CD1c-positive myeloid dendritic cell (primary cell): ENCODE measurements at regions not wholly inside any gene's neighbourhood (a gene's known extent, or its start where the extent isn't known, plus 50 kb on each side); places are given as distances from the start of the nearest gene placed in this dataset.
A peak's percentile ranks its signal among the peaks of the same experiment; 100 is the strongest.
"Not testable (repeated sequence)": the region's sequence is repeated elsewhere in the genome, so short reads cannot be mapped to it uniquely, and the experiment has no call there.

Experiments
- DNase-seq: peaks from one replicate; pipeline ENCODE4 v3.0.0-alpha.2; 2016; ENCODE audit errors: extremely low spot score

- DNase-seq, result no peak
Observed at GRCh38 chr16:25434064-25434463, 176.4 kb upstream of the ZKSCAN2 start.

GRCh38 chr16:25433388-25433787 lies 175.7 kb upstream of the ZKSCAN2 start:
- no peak for DNase-seq

GRCh38 chr16:25431472-25431871 lies 173.8 kb upstream of the ZKSCAN2 start:
- no peak for DNase-seq

- no peak for DNase-seq
Observed at GRCh38 chr16:25426829-25427228, 169.2 kb upstream of the ZKSCAN2 start.

- no peak for DNase-seq
Observed at GRCh38 chr16:25419681-25420080, 162.0 kb upstream of the ZKSCAN2 start.

- no peak for DNase-seq
Observed at GRCh38 chr16:25419153-25419552, 161.5 kb upstream of the ZKSCAN2 start.

GRCh38 chr16:25416002-25416401 lies 158.4 kb upstream of the ZKSCAN2 start:
- DNase-seq, result no peak

GRCh38 chr16:25413975-25414374 lies 156.3 kb upstream of the ZKSCAN2 start:
- no peak for DNase-seq

GRCh38 chr16:25413133-25413532 lies 155.5 kb upstream of the ZKSCAN2 start:
- no peak for DNase-seq

- no peak for DNase-seq
Observed at GRCh38 chr16:25411396-25412081, 153.9 kb upstream of the ZKSCAN2 start.

- no peak for DNase-seq
Observed at GRCh38 chr16:25403852-25404251, 146.2 kb upstream of the ZKSCAN2 start.

GRCh38 chr16:25395528-25395927 lies 137.9 kb upstream of the ZKSCAN2 start:
- no peak for DNase-seq

- DNase-seq, result no peak
Observed at GRCh38 chr16:25390761-25391160, 133.1 kb upstream of the ZKSCAN2 start.

- no peak for DNase-seq
Observed at GRCh38 chr16:25374556-25374955, 116.9 kb upstream of the ZKSCAN2 start.

GRCh38 chr16:25372716-25373115 lies 115.1 kb upstream of the ZKSCAN2 start:
- DNase-seq, result no peak

GRCh38 chr16:25371342-25371741 lies 113.7 kb upstream of the ZKSCAN2 start:
- DNase-seq, result no peak

- no peak for DNase-seq
Observed at GRCh38 chr16:25370541-25370940, 112.9 kb upstream of the ZKSCAN2 start.

- DNase-seq, result no peak
Observed at GRCh38 chr16:25367773-25368524, 110.3 kb upstream of the ZKSCAN2 start.

GRCh38 chr16:25366078-25366477 lies 108.4 kb upstream of the ZKSCAN2 start:
- DNase-seq, result peak; percentile 4

GRCh38 chr16:25359516-25359915 lies 101.9 kb upstream of the ZKSCAN2 start:
- not testable (repeated sequence) for DNase-seq

- no peak for DNase-seq
Observed at GRCh38 chr16:25344006-25344405, 86.4 kb upstream of the ZKSCAN2 start.

GRCh38 chr16:25340973-25341372 lies 83.3 kb upstream of the ZKSCAN2 start:
- no peak for DNase-seq

GRCh38 chr16:25317732-25318316 lies 60.2 kb upstream of the ZKSCAN2 start:
- no peak for DNase-seq
